ENCODE measurements at regions not wholly inside any gene's neighbourhood (a gene's known extent, or its start where the extent isn't known, plus 50 kb on each side); places are given as distances from the start of the nearest gene placed in this dataset.
A peak's percentile ranks its signal among the peaks of the same experiment; 100 is the strongest.

- no peak for DNase-seq
- H3K9me3 ChIP-seq (replicated peaks; ENCODE audit: control insufficient read depth, low read depth, low read length), result no peaks in the 10 kb centered on the region
- H3K4me1 ChIP-seq (ENCODE audit: control insufficient read depth, insufficient read depth, low read length), result peaks cover 3% of the 10 kb centered on the region
- H3K4me3 ChIP-seq (ENCODE audit: low read length), result no peak overlapping the region
- no peaks in the 10 kb centered on the region for H3K27me3 ChIP-seq (ENCODE audit: control insufficient read depth, insufficient read depth, low read length)
- no peak overlapping the region for H3K27ac ChIP-seq (ENCODE audit: low read length)
- no peaks in the 10 kb centered on the region for H3K36me3 ChIP-seq (ENCODE audit: control insufficient read depth, insufficient read depth, low read length)
- WGBS (ENCODE audit: insufficient coverage), result 75% methylated on average over 1 of the region's 2 CpGs
Observed at GRCh38 chr6:2507016-2507415, 243.7 kb downstream of the MYLK4 start.

DNA sequence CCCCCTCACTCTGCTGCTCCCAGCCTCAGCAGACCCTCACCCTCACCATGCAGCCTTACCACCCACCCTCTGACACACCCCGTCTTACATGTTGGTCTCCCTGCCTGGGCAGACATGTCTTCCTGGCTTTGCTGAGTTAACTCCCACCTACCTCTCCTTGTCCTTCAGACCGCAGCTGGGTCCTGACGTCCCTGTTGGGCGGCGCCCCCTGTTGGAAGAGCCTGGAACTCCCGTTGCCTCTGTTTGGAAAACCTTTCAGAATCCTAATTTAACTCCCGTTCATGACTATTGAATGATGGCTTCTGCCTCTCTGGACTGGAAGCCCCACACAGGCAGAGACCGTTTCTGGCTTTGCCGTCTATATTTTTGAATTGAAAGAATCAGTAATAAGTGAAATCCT lies 245.1 kb downstream of the MYLK4 start:
- H3K4me1 ChIP-seq (ENCODE audit: control insufficient read depth, insufficient read depth, low read length), result peaks cover 3% of the 10 kb centered on the region
- no peak overlapping the region for H3K4me3 ChIP-seq (ENCODE audit: low read length)
- H3K9me3 ChIP-seq (replicated peaks; ENCODE audit: control insufficient read depth, low read depth, low read length), result no peaks in the 10 kb centered on the region
- WGBS (ENCODE audit: insufficient coverage), result 47% methylated on average over 9 of the region's 9 CpGs
- no peaks in the 10 kb centered on the region for H3K27me3 ChIP-seq (ENCODE audit: control insufficient read depth, insufficient read depth, low read length)
- H3K36me3 ChIP-seq (ENCODE audit: control insufficient read depth, insufficient read depth, low read length), result no peaks in the 10 kb centered on the region
- H3K27ac ChIP-seq (ENCODE audit: low read length), result no peak overlapping the region
- no peak for DNase-seq

- Histone ChIP-seq H3K4me3 (ENCODE audit: low read length) (no peak overlapping the region), H3K4me1 (ENCODE audit: control insufficient read depth, insufficient read depth, low read length) (peaks cover 3% of the 10 kb centered on the region), H3K36me3 (ENCODE audit: control insufficient read depth, insufficient read depth, low read length) (no peaks in the 10 kb centered on the region), H3K9me3 (replicated peaks; ENCODE audit: control insufficient read depth, low read depth, low read length) (no peaks in the 10 kb centered on the region), H3K27me3 (ENCODE audit: control insufficient read depth, insufficient read depth, low read length) (no peaks in the 10 kb centered on the region), H3K27ac (ENCODE audit: low read length) (no peak overlapping the region)
- 64% methylated on average over 1 of the region's 1 CpG for WGBS (ENCODE audit: insufficient coverage)
- DNase-seq, result no peak
Observed at GRCh38 chr6:2504495-2505064, 246.1 kb downstream of the MYLK4 start.

DNA sequence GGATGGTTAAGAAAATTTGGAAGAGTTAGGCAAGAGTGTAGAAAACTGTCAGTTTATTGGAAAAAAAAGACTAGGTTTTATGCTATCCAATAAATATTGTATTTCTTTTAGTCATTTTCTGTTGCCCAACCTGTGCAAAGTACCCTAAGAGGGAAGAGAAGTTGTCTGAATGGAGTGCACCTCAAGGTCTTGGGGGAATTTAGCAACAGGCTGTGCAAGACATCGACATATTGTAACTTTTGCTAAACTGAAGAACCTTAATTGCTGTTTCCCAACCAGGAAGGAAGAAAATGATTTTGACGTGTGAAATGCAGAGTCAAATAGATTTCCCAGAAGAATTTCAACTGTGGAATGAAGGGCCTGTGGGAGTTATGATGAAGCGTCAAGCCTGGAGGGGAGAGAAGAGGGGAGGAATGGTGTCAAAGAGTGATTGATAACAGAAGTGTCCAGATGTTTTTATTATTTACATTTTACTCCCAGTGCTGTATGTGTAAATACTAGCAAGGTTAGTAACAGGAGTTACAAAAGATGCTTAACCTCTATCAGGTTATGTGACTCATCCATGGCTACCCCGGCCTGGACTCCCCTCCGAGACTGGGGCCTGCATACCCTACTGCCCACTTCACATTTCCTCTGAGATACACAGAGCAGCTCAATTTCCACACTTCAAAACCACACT lies 246.8 kb downstream of the MYLK4 start:
- WGBS (ENCODE audit: insufficient coverage), result 18% methylated on average over 1 of the region's 5 CpGs
- H3K4me3 ChIP-seq (ENCODE audit: low read length), result no peak overlapping the region
- no peak overlapping the region for H3K27ac ChIP-seq (ENCODE audit: low read length)
- no peak for DNase-seq
- H3K4me1 ChIP-seq (ENCODE audit: control insufficient read depth, insufficient read depth, low read length), result peaks cover 3% of the 10 kb centered on the region
- H3K9me3 ChIP-seq (replicated peaks; ENCODE audit: control insufficient read depth, low read depth, low read length), result no peaks in the 10 kb centered on the region
- no peaks in the 10 kb centered on the region for H3K27me3 ChIP-seq (ENCODE audit: control insufficient read depth, insufficient read depth, low read length)
- H3K36me3 ChIP-seq (ENCODE audit: control insufficient read depth, insufficient read depth, low read length), result no peaks in the 10 kb centered on the region

- peaks cover 3% of the 10 kb centered on the region for H3K4me1 ChIP-seq (ENCODE audit: control insufficient read depth, insufficient read depth, low read length)
- H3K4me3 ChIP-seq (ENCODE audit: low read length), result no peak overlapping the region
- H3K27ac ChIP-seq (ENCODE audit: low read length), result no peak overlapping the region
- no peaks in the 10 kb centered on the region for H3K27me3 ChIP-seq (ENCODE audit: control insufficient read depth, insufficient read depth, low read length)
- DNase-seq, result no peak
- WGBS (ENCODE audit: insufficient coverage), result 54% methylated on average over 6 of the region's 10 CpGs
- no peaks in the 10 kb centered on the region for H3K36me3 ChIP-seq (ENCODE audit: control insufficient read depth, insufficient read depth, low read length)
- no peaks in the 10 kb centered on the region for H3K9me3 ChIP-seq (replicated peaks; ENCODE audit: control insufficient read depth, low read depth, low read length)
Observed at GRCh38 chr6:2502998-2503674, 247.6 kb downstream of the MYLK4 start.

DNA sequence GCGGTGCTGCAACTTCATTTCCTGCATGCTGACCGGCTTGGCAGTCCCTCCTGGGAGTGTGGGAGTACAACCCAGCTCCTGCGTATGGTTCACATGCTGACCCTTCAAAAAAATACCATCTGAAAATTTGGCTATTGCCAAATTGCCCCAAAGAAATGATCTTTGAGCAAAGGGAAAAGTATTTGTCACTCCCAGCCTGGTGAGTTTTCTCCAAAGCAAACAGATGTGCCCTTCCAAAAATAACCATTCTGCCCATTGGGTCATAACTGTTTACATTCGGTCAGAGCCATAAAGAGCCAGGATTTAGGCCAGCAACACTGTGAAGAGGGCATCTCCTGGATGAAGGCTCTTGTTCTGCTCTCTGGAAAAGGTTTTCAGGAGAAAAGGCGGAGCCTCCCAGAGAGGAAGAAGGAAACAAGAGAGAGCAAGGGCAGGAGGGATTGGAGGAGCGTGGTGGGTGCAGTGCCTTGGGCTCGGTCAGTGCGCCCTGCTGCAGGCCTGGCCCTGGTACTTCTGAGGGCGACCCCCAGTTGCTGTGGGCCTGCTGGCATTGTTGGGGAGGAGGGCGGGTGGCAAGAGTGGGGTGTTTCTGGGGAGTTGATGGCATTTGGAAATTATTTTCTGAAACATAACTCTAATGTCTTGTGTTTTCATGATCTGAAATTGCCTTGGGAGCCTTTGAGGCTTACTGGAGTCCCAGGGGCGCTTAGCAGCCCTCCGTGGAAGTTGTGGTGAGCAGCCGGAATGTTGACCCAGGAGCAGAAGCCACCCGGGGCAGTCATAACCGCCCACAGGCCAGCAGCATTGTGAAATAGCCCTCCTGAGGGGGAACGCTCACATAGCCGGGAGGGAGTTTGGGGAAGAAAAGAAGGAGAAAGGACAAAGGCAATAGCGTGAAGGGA lies 248.4 kb downstream of the MYLK4 start:
- no peak for DNase-seq
- Histone ChIP-seq H3K4me1 (ENCODE audit: control insufficient read depth, insufficient read depth, low read length) (peaks cover 3% of the 10 kb centered on the region), H3K4me3 (ENCODE audit: low read length) (no peak overlapping the region), H3K27ac (ENCODE audit: low read length) (no peak overlapping the region), H3K27me3 (ENCODE audit: control insufficient read depth, insufficient read depth, low read length) (no peaks in the 10 kb centered on the region), H3K9me3 (replicated peaks; ENCODE audit: control insufficient read depth, low read depth, low read length) (no peaks in the 10 kb centered on the region), H3K36me3 (ENCODE audit: control insufficient read depth, insufficient read depth, low read length) (no peaks in the 10 kb centered on the region)
- WGBS (ENCODE audit: insufficient coverage), result 63% methylated on average over 14 of the region's 18 CpGs

DNA sequence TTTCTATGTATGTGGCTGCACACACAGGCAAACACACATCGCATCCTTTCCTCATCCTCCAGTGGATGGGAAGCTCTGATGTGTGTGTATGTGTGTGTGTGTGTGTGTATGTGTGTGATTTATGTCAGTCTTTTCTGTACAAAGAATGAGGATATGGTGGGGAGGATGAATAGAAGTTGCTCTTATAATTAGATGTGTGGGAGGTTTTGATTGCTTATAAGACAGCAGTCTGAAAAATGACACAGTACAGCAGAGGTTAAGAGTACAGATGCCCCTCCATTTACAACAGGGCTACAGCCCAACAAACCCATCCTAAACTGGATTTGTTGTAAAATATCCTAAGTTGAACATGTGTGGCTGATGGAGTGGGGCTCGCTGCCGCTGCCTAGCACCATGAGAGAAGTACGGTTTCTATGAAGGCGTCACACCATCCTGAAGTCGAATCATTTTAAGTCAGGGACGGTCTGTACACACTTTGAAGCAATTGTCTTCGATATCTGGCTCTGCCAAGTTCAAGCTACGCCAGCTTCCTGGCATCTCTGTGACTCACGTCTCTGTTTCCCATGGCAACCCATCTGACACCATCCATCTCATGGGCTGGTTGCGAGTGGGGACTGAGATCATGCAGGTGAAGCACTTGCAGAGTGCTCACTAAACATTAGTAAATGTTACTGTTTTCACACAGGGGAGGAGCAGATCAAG lies 252.6 kb downstream of the MYLK4 start:
- Histone ChIP-seq H3K4me3 (ENCODE audit: low read length) (no peak overlapping the region), H3K36me3 (ENCODE audit: control insufficient read depth, insufficient read depth, low read length) (no peaks in the 10 kb centered on the region), H3K27me3 (ENCODE audit: control insufficient read depth, insufficient read depth, low read length) (no peaks in the 10 kb centered on the region), H3K27ac (ENCODE audit: low read length) (no peak overlapping the region), H3K4me1 (ENCODE audit: control insufficient read depth, insufficient read depth, low read length) (peaks cover 4% of the 10 kb centered on the region), H3K9me3 (replicated peaks; ENCODE audit: control insufficient read depth, low read depth, low read length) (no peaks in the 10 kb centered on the region)
- peak; percentile 25 for DNase-seq
- WGBS (ENCODE audit: insufficient coverage), result 88% methylated on average over 8 of the region's 11 CpGs

GRCh38 chr6:2496291-2496690 lies 250.9 kb upstream of the GMDS start:
- H3K4me1 ChIP-seq (ENCODE audit: control insufficient read depth, insufficient read depth, low read length), result peaks cover 4% of the 10 kb centered on the region
- H3K36me3 ChIP-seq (ENCODE audit: control insufficient read depth, insufficient read depth, low read length), result no peaks in the 10 kb centered on the region
- H3K27ac ChIP-seq (ENCODE audit: low read length), result no peak overlapping the region
- H3K9me3 ChIP-seq (replicated peaks; ENCODE audit: control insufficient read depth, low read depth, low read length), result no peaks in the 10 kb centered on the region
- no CpG with 5 or more reads among the region's 8 CpGs for WGBS (ENCODE audit: insufficient coverage)
- no peaks in the 10 kb centered on the region for H3K27me3 ChIP-seq (ENCODE audit: control insufficient read depth, insufficient read depth, low read length)
- no peak overlapping the region for H3K4me3 ChIP-seq (ENCODE audit: low read length)
- DNase-seq, result no peak

- peaks cover 4% of the 10 kb centered on the region for H3K4me1 ChIP-seq (ENCODE audit: control insufficient read depth, insufficient read depth, low read length)
- H3K36me3 ChIP-seq (ENCODE audit: control insufficient read depth, insufficient read depth, low read length), result no peaks in the 10 kb centered on the region
- peaks cover 2% of the 10 kb centered on the region for H3K27me3 ChIP-seq (ENCODE audit: control insufficient read depth, insufficient read depth, low read length)
- no peak overlapping the region for H3K4me3 ChIP-seq (ENCODE audit: low read length)
- no peak for DNase-seq
- H3K9me3 ChIP-seq (replicated peaks; ENCODE audit: control insufficient read depth, low read depth, low read length), result no peaks in the 10 kb centered on the region
- WGBS (ENCODE audit: insufficient coverage), result 85% methylated on average over 9 of the region's 12 CpGs
- H3K27ac ChIP-seq (ENCODE audit: low read length), result no peak overlapping the region
Observed at GRCh38 chr6:2492686-2493523, 247.5 kb upstream of the GMDS start.
